DND-41 (cell line): ENCODE measurements at regions not wholly inside any gene's neighbourhood (a gene's known extent, or its start where the extent isn't known, plus 50 kb on each side); places are given as distances from the start of the nearest gene placed in this dataset.

Source experiments
- CTCF ChIP-seq: IDR thresholded peaks from 2 replicates; pipeline ENCODE4 v1.5.1; 2012; ENCODE audit warnings: borderline replicate concordance, low read length, moderate library complexity, mild to moderate bottlenecking; ENCODE audit not compliant: poor library complexity, severe bottlenecking; ENCODE audit errors: extremely low read depth
- EZH2 ChIP-seq: IDR thresholded peaks from 3 replicates; pipeline ENCODE4 v1.6.1; 2012; ENCODE audit warnings: borderline replicate concordance, low read depth, mild to moderate bottlenecking, moderate library complexity, low read length, inconsistent platforms; ENCODE audit not compliant: severe bottlenecking

- TF ChIP-seq CTCF (no peak), EZH2 (no peak)
These were observed 289.3 kb downstream of the TTLL7 start for GRCh38 chr1:83709662-83710061.
